OCI-LY7 (cell line): ENCODE measurements at regions not wholly inside any gene's neighbourhood (a gene's known extent, or its start where the extent isn't known, plus 50 kb on each side); places are given as distances from the start of the nearest gene placed in this dataset.
"Not testable (repeated sequence)": the region's sequence is repeated elsewhere in the genome, so short reads cannot be mapped to it uniquely, and the experiment has no call there.

ENCODE experiments used
- BruUV-seq: library from RNA; stranded (reverse); fragments of 400-500 nt; replicated peaks from 2 replicates; lab custom pipeline; 2021; lab: Mats Ljungman, UMichigan
- CTCF ChIA-PET: fragments of 300-600 bp; sonication (Branson Sonifier 250); formaldehyde crosslinking; loops from one replicate; lab custom pipeline; 2022; ENCODE audit warnings: antibody characterized with exemption; ENCODE audit not compliant: unreplicated experiment; lab: Charles Lee
- POLR2A ChIA-PET: fragments of 300-600 bp; sonication (Branson Sonifier 250); formaldehyde crosslinking; loops from one replicate; lab custom pipeline; 2022; ENCODE audit warnings: antibody characterized with exemption; lab: Charles Lee
- DNase-seq: peaks from one replicate; pipeline ENCODE4 v3.0.0-alpha.2; 2015; ENCODE audit warnings: low spot score
- H2AFZ ChIP-seq: fragments of 200-600 bp; sonication (generic), shearing (Covaris generic); 2 replicates; pipeline ENCODE4 v1.6.1; 2014; ENCODE audit warnings: mild to moderate bottlenecking, antibody characterized with exemption, low read length, moderate library complexity
- H3K27ac ChIP-seq: fragments of 200-600 bp; sonication (generic); 2 replicates; pipeline ENCODE4 v1.5.1; 2014; ENCODE audit warnings: mixed run types, low read depth, mild to moderate bottlenecking, moderate library complexity, low read length, inconsistent platforms; ENCODE audit not compliant: poor library complexity, severe bottlenecking
- H3K36me3 ChIP-seq: fragments of 200-600 bp; sonication (generic); 2 replicates; pipeline ENCODE4 v1.6.1; 2014; ENCODE audit warnings: mild to moderate bottlenecking, antibody characterized with exemption, low read length, moderate library complexity, mixed read lengths; ENCODE audit not compliant: insufficient read depth
- H3K4me1 ChIP-seq: fragments of 200-600 bp; sonication (generic); 2 replicates; pipeline ENCODE4 v1.5.1; 2014; ENCODE audit warnings: mild to moderate bottlenecking, low read length; ENCODE audit not compliant: insufficient read depth, poor library complexity, severe bottlenecking
- H3K4me2 ChIP-seq: fragments of 200-600 bp; sonication (generic); 2 replicates; pipeline ENCODE4 v1.6.1; 2014; ENCODE audit warnings: mild to moderate bottlenecking, low read length
- H3K4me3 ChIP-seq: fragments of 200-600 bp; sonication (generic); 2 replicates; pipeline ENCODE4 v1.5.1; 2014; ENCODE audit warnings: mild to moderate bottlenecking, low read depth, low read length; ENCODE audit not compliant: poor library complexity, severe bottlenecking
- H3K79me2 ChIP-seq: fragments of 200-600 bp; sonication (generic); 2 replicates; pipeline ENCODE4 v1.6.1; 2016; ENCODE audit warnings: low read depth, mild to moderate bottlenecking, low read length, moderate library complexity, mixed read lengths; ENCODE audit not compliant: insufficient read depth
- H3K9me2 ChIP-seq: fragments of 200-600 bp; sonication (generic); 2 replicates; pipeline ENCODE4 v1.6.1; 2016; ENCODE audit warnings: mild to moderate bottlenecking, low read length, mixed read lengths; ENCODE audit not compliant: insufficient read depth
- H3K9me3 ChIP-seq: fragments of 200-600 bp; sonication (generic); 2 replicates; pipeline ENCODE4 v1.6.1; 2014; ENCODE audit warnings: mild to moderate bottlenecking, mixed run types, low read length, mixed read lengths
- H4K20me1 ChIP-seq: fragments of 200-600 bp; sonication (generic); 2 replicates; pipeline ENCODE4 v1.6.1; 2014; ENCODE audit warnings: mild to moderate bottlenecking, antibody characterized with exemption, low read length, moderate library complexity, mixed read lengths; ENCODE audit not compliant: insufficient read depth
- CTCF ChIP-seq: fragments of 200-600 bp; sonication (generic); conservative IDR thresholded peaks from 2 replicates; pipeline ENCODE4 v1.5.1; 2014; ENCODE audit warnings: mild to moderate bottlenecking, antibody characterized with exemption, low read length, moderate library complexity, mixed read lengths
- EZH2phosphoT487 ChIP-seq: fragments of 200-600 bp; sonication (generic); IDR thresholded peaks from 2 replicates; pipeline ENCODE4 v1.6.1; 2018; ENCODE audit warnings: low read depth, borderline replicate concordance, mild to moderate bottlenecking, mixed run types, antibody characterized with exemption, low read length, moderate library complexity, mixed read lengths
- intact Hi-C: fragments of 100-400 bp; cut with micrococcal nuclease; formaldehyde crosslinking; loops from one replicate; pipeline ENCODE4 v1.10.0; 2022; ENCODE audit not compliant: unreplicated experiment

- POLR2A ChIA-PET: no interaction called here
- BruUV-seq: no TSS peak
These were observed 80.1 kb upstream of the ALG10 start for GRCh38 chr12:33942172-33942571.

GRCh38 chr12:33944703-33945437 is 77.4 kb upstream of the ALG10 start:
- Histone ChIP-seq H3K4me1 (no peaks in the 10 kb centered on the region), H3K9me2 (no peaks in the 10 kb centered on the region), H4K20me1 (no peaks in the 10 kb centered on the region), H3K79me2 (no peaks in the 10 kb centered on the region), H3K9me3 (no peaks in the 10 kb centered on the region), H3K4me3 (no peak overlapping the region), H3K36me3 (no peaks in the 10 kb centered on the region), H2AFZ (no peak overlapping the region), H3K27ac (no peak overlapping the region), H3K4me2 (no peak overlapping the region)
- TF ChIP-seq CTCF (no peak), EZH2phosphoT487 (no peak)
- intact Hi-C loops: no loop called here
- no peak for DNase-seq
- CTCF ChIA-PET: no interaction called here
- POLR2A ChIA-PET: interaction anchor here (1.0 kb wide), 1 partner anchor 41 kb away, joined by 3 read pairs; no protein-coding TSS in a partner anchor
- BruUV-seq: no TSS peak

More at GRCh38 chr12:33942172-33942571, 80.1 kb upstream of the ALG10 start:
- Histone ChIP-seq H3K9me2 (no peaks in the 10 kb centered on the region), H3K4me3 (no peak overlapping the region), H3K36me3 (no peaks in the 10 kb centered on the region), H3K79me2 (no peaks in the 10 kb centered on the region), H2AFZ (no peak overlapping the region), H3K4me2 (no peak overlapping the region), H3K27ac (no peak overlapping the region), H4K20me1 (no peaks in the 10 kb centered on the region), H3K4me1 (no peaks in the 10 kb centered on the region), H3K9me3 (no peaks in the 10 kb centered on the region)
- no peak for TF ChIP-seq CTCF
- no peak for TF ChIP-seq EZH2phosphoT487
- CTCF ChIA-PET: no interaction called here
- intact Hi-C loops: no loop called here
- DNase-seq: no peak

GRCh38 chr12:33945438-33945784 is 76.9 kb upstream of the ALG10 start:
- POLR2A ChIA-PET: no interaction called here
- Histone ChIP-seq H3K4me2 (no peak overlapping the region), H3K9me3 (no peaks in the 10 kb centered on the region), H2AFZ (no peak overlapping the region), H4K20me1 (no peaks in the 10 kb centered on the region), H3K4me3 (no peak overlapping the region), H3K27ac (no peak overlapping the region), H3K4me1 (no peaks in the 10 kb centered on the region), H3K36me3 (no peaks in the 10 kb centered on the region), H3K9me2 (no peaks in the 10 kb centered on the region), H3K79me2 (no peaks in the 10 kb centered on the region)
- CTCF ChIA-PET: no interaction called here
- intact Hi-C loops: no loop called here
- no peak for TF ChIP-seq CTCF
- no peak for TF ChIP-seq EZH2phosphoT487
- no peak for DNase-seq
- no TSS peak for BruUV-seq

- CTCF ChIA-PET, H3K9me3 ChIP-seq, H2AFZ ChIP-seq, intact Hi-C loops, BruUV-seq, H3K4me2 ChIP-seq, H3K4me3 ChIP-seq, H3K4me1 ChIP-seq, H3K27ac ChIP-seq, H4K20me1 ChIP-seq, H3K79me2 ChIP-seq, POLR2A ChIA-PET, H3K36me3 ChIP-seq, DNase-seq, H3K9me2 ChIP-seq: not testable (repeated sequence)
These were observed 56.1 kb upstream of the ALG10 start for GRCh38 chr12:33966219-33966618.
